Fibroblast of lung (primary cell): ENCODE measurements at regions not wholly inside any gene's neighbourhood (a gene's known extent, or its start where the extent isn't known, plus 50 kb on each side); places are given as distances from the start of the nearest gene placed in this dataset.

ENCODE experiments used
- DNase-seq, 2 donors: peaks; one replicate each; pipeline versions ENCODE4 v3.0.0 to v3.0.0-alpha.2; 2010; ENCODE audit warnings: low read depth in 2 of 2
- H2AFZ ChIP-seq: 2 replicates; pipeline ENCODE4 v1.5.1; 2012; ENCODE audit warnings: low read length, control low read depth, inconsistent platforms
- H3K27ac ChIP-seq: 2 replicates; pipeline ENCODE4 v1.5.1; 2011; ENCODE audit warnings: low read length, control low read depth; ENCODE audit not compliant: insufficient read depth
- H3K27me3 ChIP-seq: 2 replicates; pipeline ENCODE4 v1.5.1; 2011; ENCODE audit warnings: mild to moderate bottlenecking, low read length; ENCODE audit not compliant: control insufficient read depth, insufficient read depth
- H3K36me3 ChIP-seq: 2 replicates; pipeline ENCODE4 v1.5.1; 2011; ENCODE audit warnings: low read length; ENCODE audit not compliant: control insufficient read depth, insufficient read depth
- H3K4me1 ChIP-seq: 2 replicates; pipeline ENCODE4 v1.5.1; 2011; ENCODE audit warnings: low read length; ENCODE audit not compliant: control insufficient read depth, insufficient read depth; ENCODE audit errors: extremely low read depth
- H3K4me2 ChIP-seq: 2 replicates; pipeline ENCODE4 v1.5.1; 2011; ENCODE audit warnings: low read length, control low read depth; ENCODE audit not compliant: insufficient read depth; ENCODE audit errors: extremely low read depth
- H3K4me3 ChIP-seq, 4 experiments: fragments of 200-600 bp in 1 of 4; sonication (generic) in 1 of 4; replicated peaks in 1 of 4; 2 replicates each; pipeline ENCODE4 v1.5.1; 2011 to 2016; ENCODE audit warnings: low read length in 4 of 4, low read depth in 3 of 4, mild to moderate bottlenecking in 3 of 4, control low read depth in 2 of 4, inconsistent platforms in 1 of 4, mixed read lengths in 1 of 4; ENCODE audit not compliant: insufficient read depth in 1 of 4; ENCODE audit errors: control extremely low read depth in 1 of 4
- H3K79me2 ChIP-seq: 2 replicates; pipeline ENCODE4 v1.5.1; 2012; ENCODE audit warnings: mild to moderate bottlenecking, low read length, inconsistent platforms; ENCODE audit not compliant: control insufficient read depth, insufficient read depth
- H3K9ac ChIP-seq: 2 replicates; pipeline ENCODE4 v1.5.1; 2011; ENCODE audit warnings: mild to moderate bottlenecking, low read length, control low read depth; ENCODE audit not compliant: insufficient read depth
- H3K9me3 ChIP-seq: 2 replicates; pipeline ENCODE4 v1.5.1; 2012; ENCODE audit warnings: low read depth, low read length; ENCODE audit not compliant: control insufficient read depth, insufficient read depth
- H4K20me1 ChIP-seq: 2 replicates; pipeline ENCODE4 v1.5.1; 2011; ENCODE audit warnings: low read length; ENCODE audit not compliant: control insufficient read depth, insufficient read depth; ENCODE audit errors: extremely low read depth
- EZH2 ChIP-seq: IDR thresholded peaks from 2 replicates; pipeline ENCODE4 v1.5.1; 2012; ENCODE audit warnings: low read length, control low read depth, mild to moderate bottlenecking; ENCODE audit errors: missing control alignments
- TF ChIP-seq, protein P1 (sequence below), 2 donors: IDR thresholded peaks in 1 of 2; conservative IDR thresholded peaks in 1 of 2; 1 replicate in 1 of 2; 2 replicates in 1 of 2; pipeline ENCODE4 v1.5.1; 2011 to 2012; ENCODE audit warnings: low read length in 2 of 2, control low read depth in 1 of 2, inconsistent platforms in 1 of 2, low read depth in 1 of 2, mild to moderate bottlenecking in 1 of 2

DNA sequence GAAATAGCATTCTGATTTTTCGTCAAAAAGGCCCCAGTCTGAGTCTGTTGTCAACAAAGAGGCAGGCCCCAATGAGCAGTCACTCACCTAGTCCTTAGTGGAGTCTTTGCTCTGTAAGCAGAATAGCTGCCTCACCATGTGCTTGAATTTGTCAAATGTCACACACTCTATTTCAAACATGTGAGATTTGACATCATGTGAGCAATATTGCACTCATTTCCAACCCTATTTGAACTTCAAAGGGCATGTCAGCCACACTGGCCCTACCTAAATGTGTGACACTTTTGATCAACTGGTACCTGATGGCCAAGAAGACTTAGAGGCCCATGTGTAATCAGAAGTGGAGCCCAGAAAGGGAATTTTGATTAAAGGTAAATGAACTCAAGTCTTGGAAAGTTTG lies 59.4 kb upstream of the PLAC1 start:
- no peak overlapping the region for H3K4me3 ChIP-seq

GRCh38 chrX:134716620-134717012 lies 58.3 kb upstream of the PLAC1 start:
- Histone ChIP-seq H3K9me3 (no peaks in the 10 kb centered on the region), H2AFZ (no peak overlapping the region), H3K27me3 (no peaks in the 10 kb centered on the region), H3K79me2 (no peaks in the 10 kb centered on the region), H3K9ac (no peak overlapping the region), H3K4me1 (peaks cover 3% of the 10 kb centered on the region), H3K36me3 (no peaks in the 10 kb centered on the region), H4K20me1 (no peaks in the 10 kb centered on the region), H3K4me2 (no peak overlapping the region), H3K4me3 (no peak overlapping the region), H3K27ac (no peak overlapping the region)
- no peak for TF ChIP-seq EZH2
- TF ChIP-seq, protein P1, sequence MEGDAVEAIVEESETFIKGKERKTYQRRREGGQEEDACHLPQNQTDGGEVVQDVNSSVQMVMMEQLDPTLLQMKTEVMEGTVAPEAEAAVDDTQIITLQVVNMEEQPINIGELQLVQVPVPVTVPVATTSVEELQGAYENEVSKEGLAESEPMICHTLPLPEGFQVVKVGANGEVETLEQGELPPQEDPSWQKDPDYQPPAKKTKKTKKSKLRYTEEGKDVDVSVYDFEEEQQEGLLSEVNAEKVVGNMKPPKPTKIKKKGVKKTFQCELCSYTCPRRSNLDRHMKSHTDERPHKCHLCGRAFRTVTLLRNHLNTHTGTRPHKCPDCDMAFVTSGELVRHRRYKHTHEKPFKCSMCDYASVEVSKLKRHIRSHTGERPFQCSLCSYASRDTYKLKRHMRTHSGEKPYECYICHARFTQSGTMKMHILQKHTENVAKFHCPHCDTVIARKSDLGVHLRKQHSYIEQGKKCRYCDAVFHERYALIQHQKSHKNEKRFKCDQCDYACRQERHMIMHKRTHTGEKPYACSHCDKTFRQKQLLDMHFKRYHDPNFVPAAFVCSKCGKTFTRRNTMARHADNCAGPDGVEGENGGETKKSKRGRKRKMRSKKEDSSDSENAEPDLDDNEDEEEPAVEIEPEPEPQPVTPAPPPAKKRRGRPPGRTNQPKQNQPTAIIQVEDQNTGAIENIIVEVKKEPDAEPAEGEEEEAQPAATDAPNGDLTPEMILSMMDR (conservative IDR thresholded peaks at IDR 0.05 in 1 of 2, IDR thresholded peaks at IDR 0.05 in 1 of 2; ENCODE audit: low read depth in 1 of 2, low read length in 2 of 2) = no peak
- DNase-seq = no peak

More for the DNA sequence above, 59.4 kb upstream of the PLAC1 start:
- no peak for DNase-seq
- no peak for TF ChIP-seq EZH2
- TF ChIP-seq, protein P1 (conservative IDR thresholded peaks at IDR 0.05 in 1 of 2, IDR thresholded peaks at IDR 0.05 in 1 of 2; ENCODE audit: low read depth in 1 of 2, low read length in 2 of 2) = no peak
- H4K20me1 ChIP-seq = no peaks in the 10 kb centered on the region
- H3K79me2 ChIP-seq = no peaks in the 10 kb centered on the region
- no peak overlapping the region for H3K9ac ChIP-seq
- no peak overlapping the region for H2AFZ ChIP-seq
- peak overlapping the region; percentile 3 for H3K27ac ChIP-seq
- no peak overlapping the region for H3K4me2 ChIP-seq
- peaks cover 3% of the 10 kb centered on the region for H3K4me1 ChIP-seq
- no peaks in the 10 kb centered on the region for H3K36me3 ChIP-seq
- H3K9me3 ChIP-seq = no peaks in the 10 kb centered on the region
- no peaks in the 10 kb centered on the region for H3K27me3 ChIP-seq

DNA sequence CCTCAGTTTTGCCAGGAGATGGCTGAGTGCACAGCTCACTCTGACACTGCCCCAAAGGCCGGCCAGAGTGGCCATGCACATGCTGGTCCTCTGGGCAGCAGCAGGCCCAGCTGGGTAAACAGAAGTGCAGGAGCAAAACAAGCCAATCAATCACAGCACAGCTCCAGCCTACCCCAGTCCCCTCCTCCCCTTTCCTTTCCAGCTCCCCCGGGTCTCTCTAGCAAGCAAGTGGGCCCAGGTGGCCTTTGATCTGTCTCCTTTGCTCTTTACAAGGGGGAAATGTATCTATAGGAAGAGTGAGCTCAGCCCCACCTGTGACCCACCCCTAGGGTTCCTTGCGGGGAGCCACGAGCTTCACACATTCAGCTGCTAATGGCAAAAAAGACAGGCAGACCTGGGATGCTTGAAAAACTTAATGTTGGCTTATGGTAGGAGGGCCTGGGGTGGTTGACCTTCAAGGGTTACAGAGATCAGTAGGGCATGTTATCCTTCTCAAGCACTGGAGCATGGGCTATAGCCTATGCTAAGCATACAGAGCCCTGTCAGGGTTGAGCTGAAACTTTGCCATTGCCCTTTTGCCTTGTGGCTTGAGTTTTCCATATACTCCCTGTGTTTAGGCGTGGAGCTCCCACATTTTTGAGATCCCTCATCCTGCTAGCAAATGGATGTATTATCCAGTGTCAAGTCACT lies 57.8 kb upstream of the PLAC1 start:
- no peak overlapping the region for H3K9ac ChIP-seq
- H3K9me3 ChIP-seq = no peaks in the 10 kb centered on the region
- no peaks in the 10 kb centered on the region for H4K20me1 ChIP-seq
- H3K4me3 ChIP-seq = no peak overlapping the region
- no peaks in the 10 kb centered on the region for H3K27me3 ChIP-seq
- DNase-seq = no peak
- peaks cover 3% of the 10 kb centered on the region for H3K4me1 ChIP-seq
- H3K27ac ChIP-seq = no peak overlapping the region
- no peak for TF ChIP-seq EZH2
- TF ChIP-seq, protein P1 (conservative IDR thresholded peaks at IDR 0.05 in 1 of 2, IDR thresholded peaks at IDR 0.05 in 1 of 2; ENCODE audit: low read depth in 1 of 2, low read length in 2 of 2) = no peak
- H3K4me2 ChIP-seq = no peak overlapping the region
- H3K36me3 ChIP-seq = no peaks in the 10 kb centered on the region
- H2AFZ ChIP-seq = no peak overlapping the region
- no peaks in the 10 kb centered on the region for H3K79me2 ChIP-seq
